ENCODE measurements at regions not wholly inside any gene's neighbourhood (a gene's known extent, or its start where the extent isn't known, plus 50 kb on each side); places are given as distances from the start of the nearest gene placed in this dataset.
"Not testable (repeated sequence)": the region's sequence is repeated elsewhere in the genome, so short reads cannot be mapped to it uniquely, and the experiment has no call there.

GRCh38 chr3:143175940-143176894, 56.6 kb downstream of the CHST2 start:
- not testable (repeated sequence) for DNase-seq

- DNase-seq, result not testable (repeated sequence)
Measured at GRCh38 chr3:143177965-143178364, 58.4 kb downstream of the CHST2 start.

- DNase-seq, result not testable (repeated sequence)
Measured at GRCh38 chr3:143178775-143179548, 59.4 kb downstream of the CHST2 start.

- no peak for DNase-seq
Measured at GRCh38 chr3:143179603-143180002, 60.0 kb downstream of the CHST2 start.

GRCh38 chr3:143180860-143181259, 61.3 kb downstream of the CHST2 start:
- not testable (repeated sequence) for DNase-seq

- DNase-seq, result not testable (repeated sequence)
Measured at GRCh38 chr3:143181977-143182376, 62.4 kb downstream of the CHST2 start.

GRCh38 chr3:143182866-143183664, 63.5 kb downstream of the CHST2 start:
- no peak for DNase-seq

GRCh38 chr3:143183665-143183964, 64.0 kb downstream of the CHST2 start:
- no peak for DNase-seq

- no peak for DNase-seq
Measured at GRCh38 chr3:143184099-143184498, 64.5 kb downstream of the CHST2 start.

GRCh38 chr3:143185401-143185800, 65.8 kb downstream of the CHST2 start:
- DNase-seq, result no peak

- DNase-seq, result no peak
Measured at GRCh38 chr3:143187111-143187510, 67.5 kb downstream of the CHST2 start.

- DNase-seq, result no peak
Measured at GRCh38 chr3:143188881-143189280, 69.3 kb downstream of the CHST2 start.

GRCh38 chr3:143190101-143190500, 70.5 kb downstream of the CHST2 start:
- DNase-seq, result no peak

- DNase-seq, result no peak
Measured at GRCh38 chr3:143192193-143192592, 72.6 kb downstream of the CHST2 start.

- no peak for DNase-seq
Measured at GRCh38 chr3:143200001-143200924, 80.7 kb downstream of the CHST2 start.

- no peak for DNase-seq
Measured at GRCh38 chr3:143201045-143201444, 81.5 kb downstream of the CHST2 start.

- DNase-seq, result no peak
Measured at GRCh38 chr3:143201870-143202752, 82.5 kb downstream of the CHST2 start.

GRCh38 chr3:143203142-143203541, 83.6 kb downstream of the CHST2 start:
- DNase-seq, result no peak

GRCh38 chr3:143203848-143204247, 84.3 kb downstream of the CHST2 start:
- no peak for DNase-seq

- no peak for DNase-seq
Measured at GRCh38 chr3:143206955-143207337, 87.4 kb downstream of the CHST2 start.
